ENCODE measurements at regions not wholly inside any gene's neighbourhood (a gene's known extent, or its start where the extent isn't known, plus 50 kb on each side); places are given as distances from the start of the nearest gene placed in this dataset.

- H3F3A ChIP-seq (ENCODE audit: control insufficient read depth, insufficient read depth) = no peaks in the 10 kb centered on the region
- no peaks in the 10 kb centered on the region for H3K27me3 ChIP-seq (ENCODE audit: control insufficient read depth, low read length)
- no peak overlapping the region for H3K27ac ChIP-seq (ENCODE audit: low read depth, low read length)
- H3K4me2 ChIP-seq (ENCODE audit: low read length) = no peak overlapping the region
- TF ChIP-seq EZH2phosphoT487 (IDR thresholded peaks at IDR 0.05; ENCODE audit: borderline replicate concordance, low read length) (no peak), CTCF (IDR thresholded peaks at IDR 0.05; ENCODE audit: low read depth, low read length, poor library complexity, severe bottlenecking) (no peak)
- no peaks in the 10 kb centered on the region for H3K9me2 ChIP-seq (replicated peaks; ENCODE audit: control insufficient read depth, low read length)
- no peaks in the 10 kb centered on the region for H3K79me2 ChIP-seq (ENCODE audit: control insufficient read depth, low read length)
- H3K4me3 ChIP-seq (ENCODE audit: low read length) = no peak overlapping the region
- H3K36me3 ChIP-seq (ENCODE audit: control insufficient read depth, low read length) = no peaks in the 10 kb centered on the region
- peaks cover 9% of the 10 kb centered on the region; the same call in 1 of the 2 replicates for H3K9me3 ChIP-seq (ENCODE audit: control insufficient read depth, insufficient read depth, low read length)
- H4K20me1 ChIP-seq (ENCODE audit: control insufficient read depth, insufficient read depth, low read depth, low read length) = no peaks in the 10 kb centered on the region
- H3K4me1 ChIP-seq (ENCODE audit: control insufficient read depth, low read length) = no peaks in the 10 kb centered on the region
Observed at GRCh38 chr1:193774536-193775323, 588.3 kb upstream of the B3GALT2 start.

GRCh38 chr1:193771596-193771995 lies 585.2 kb upstream of the B3GALT2 start:
- H3K9me2 ChIP-seq (replicated peaks; ENCODE audit: control insufficient read depth, low read length) = no peaks in the 10 kb centered on the region
- H3K4me3 ChIP-seq (ENCODE audit: low read length) = no peak overlapping the region
- H4K20me1 ChIP-seq (ENCODE audit: control insufficient read depth, insufficient read depth, low read depth, low read length) = no peaks in the 10 kb centered on the region
- no peaks in the 10 kb centered on the region for H3K4me1 ChIP-seq (ENCODE audit: control insufficient read depth, low read length)
- no peaks in the 10 kb centered on the region for H3K27me3 ChIP-seq (ENCODE audit: control insufficient read depth, low read length)
- H3K36me3 ChIP-seq (ENCODE audit: control insufficient read depth, low read length) = no peaks in the 10 kb centered on the region
- H3K9me3 ChIP-seq (ENCODE audit: control insufficient read depth, insufficient read depth, low read length) = peaks cover 9% of the 10 kb centered on the region; the same call in 1 of the 2 replicates
- TF ChIP-seq CTCF (IDR thresholded peaks at IDR 0.05; ENCODE audit: low read depth, low read length, poor library complexity, severe bottlenecking) (no peak), EZH2phosphoT487 (IDR thresholded peaks at IDR 0.05; ENCODE audit: borderline replicate concordance, low read length) (no peak)
- H3K27ac ChIP-seq (ENCODE audit: low read depth, low read length) = no peak overlapping the region
- H3F3A ChIP-seq (ENCODE audit: control insufficient read depth, insufficient read depth) = no peaks in the 10 kb centered on the region
- no peaks in the 10 kb centered on the region for H3K79me2 ChIP-seq (ENCODE audit: control insufficient read depth, low read length)
- no peak overlapping the region for H3K4me2 ChIP-seq (ENCODE audit: low read length)

- Histone ChIP-seq H3K27me3 (ENCODE audit: control insufficient read depth, low read length) (no peaks in the 10 kb centered on the region), H3K9me2 (replicated peaks; ENCODE audit: control insufficient read depth, low read length) (no peaks in the 10 kb centered on the region), H3K4me3 (ENCODE audit: low read length) (no peak overlapping the region), H3K4me1 (ENCODE audit: control insufficient read depth, low read length) (no peaks in the 10 kb centered on the region), H3F3A (ENCODE audit: control insufficient read depth, insufficient read depth) (no peaks in the 10 kb centered on the region), H3K36me3 (ENCODE audit: control insufficient read depth, low read length) (no peaks in the 10 kb centered on the region), H3K27ac (ENCODE audit: low read depth, low read length) (no peak overlapping the region), H3K4me2 (ENCODE audit: low read length) (no peak overlapping the region), H3K79me2 (ENCODE audit: control insufficient read depth, low read length) (no peaks in the 10 kb centered on the region), H3K9me3 (ENCODE audit: control insufficient read depth, insufficient read depth, low read length) (no peaks in the 10 kb centered on the region), H4K20me1 (ENCODE audit: control insufficient read depth, insufficient read depth, low read depth, low read length) (no peaks in the 10 kb centered on the region)
- TF ChIP-seq CTCF (IDR thresholded peaks at IDR 0.05; ENCODE audit: low read depth, low read length, poor library complexity, severe bottlenecking) (no peak), EZH2phosphoT487 (IDR thresholded peaks at IDR 0.05; ENCODE audit: borderline replicate concordance, low read length) (no peak)
Observed at GRCh38 chr1:193769651-193770050, 583.2 kb upstream of the B3GALT2 start.
